Endometrium (tissue), 2 donors: ENCODE measurements at regions not wholly inside any gene's neighbourhood (a gene's known extent, or its start where the extent isn't known, plus 50 kb on each side); places are given as distances from the start of the nearest gene placed in this dataset.

ENCODE experiments used
- FAIRE-seq: peaks from 2 replicates; lab custom pipeline; 2012; peaks lifted over from hg19 to GRCh38; lab: Jason Lieb, UNC
- donor health status: control.
- donor health status: control.

- FAIRE-seq, result no peak
Measured at GRCh38 chr2:192369969-192370368, 175.2 kb upstream of the TMEFF2 start.

GRCh38 chr2:192357217-192357616 is 162.5 kb upstream of the TMEFF2 start:
- FAIRE-seq, result no peak

GRCh38 chr2:192354512-192355244 is 159.9 kb upstream of the TMEFF2 start:
- no peak for FAIRE-seq

GRCh38 chr2:192347542-192347941 is 152.8 kb upstream of the TMEFF2 start:
- no peak for FAIRE-seq

GRCh38 chr2:192345287-192345686 is 150.6 kb upstream of the TMEFF2 start:
- FAIRE-seq, result no peak

- no peak for FAIRE-seq
Measured at GRCh38 chr2:192333642-192334041, 138.9 kb upstream of the TMEFF2 start.

- no peak for FAIRE-seq
Measured at GRCh38 chr2:192328297-192328696, 133.6 kb upstream of the TMEFF2 start.

GRCh38 chr2:192327576-192327975 is 132.8 kb upstream of the TMEFF2 start:
- FAIRE-seq, result no peak

- FAIRE-seq, result no peak
Measured at GRCh38 chr2:192315543-192315942, 120.8 kb upstream of the TMEFF2 start.

- no peak for FAIRE-seq
Measured at GRCh38 chr2:192314800-192315481, 120.2 kb upstream of the TMEFF2 start.

GRCh38 chr2:192313773-192314172 is 119.0 kb upstream of the TMEFF2 start:
- FAIRE-seq, result no peak

GRCh38 chr2:192311701-192312460 is 117.1 kb upstream of the TMEFF2 start:
- FAIRE-seq, result no peak

GRCh38 chr2:192307530-192307929 is 112.8 kb upstream of the TMEFF2 start:
- no peak for FAIRE-seq

- no peak for FAIRE-seq
Measured at GRCh38 chr2:192298664-192299063, 103.9 kb upstream of the TMEFF2 start.

- no peak for FAIRE-seq
Measured at GRCh38 chr2:192292478-192292877, 97.7 kb upstream of the TMEFF2 start.

GRCh38 chr2:192288295-192288694 is 93.6 kb upstream of the TMEFF2 start:
- FAIRE-seq, result no peak

- no peak for FAIRE-seq
Measured at GRCh38 chr2:192286093-192286701, 91.5 kb upstream of the TMEFF2 start.

GRCh38 chr2:192283450-192283849 is 88.7 kb upstream of the TMEFF2 start:
- no peak for FAIRE-seq

- no peak for FAIRE-seq
Measured at GRCh38 chr2:192278701-192279100, 84.0 kb upstream of the TMEFF2 start.

- no peak for FAIRE-seq
Measured at GRCh38 chr2:192277494-192278109, 82.9 kb upstream of the TMEFF2 start.

GRCh38 chr2:192275632-192276031 is 80.9 kb upstream of the TMEFF2 start:
- FAIRE-seq, result no peak

GRCh38 chr2:192267484-192267883 is 72.8 kb upstream of the TMEFF2 start:
- no peak for FAIRE-seq
